Stimulated activated CD4-positive, alpha-beta T cell treated with anti-CD3 and anti-CD28 coated beads, Interleukin-12 subunit alpha, Interleukin-12 subunit beta, amount 100 ng/mL, for 48 hours (primary cell): ENCODE measurements at regions not wholly inside any gene's neighbourhood (a gene's known extent, or its start where the extent isn't known, plus 50 kb on each side); places are given as distances from the start of the nearest gene placed in this dataset.
"Not testable (repeated sequence)": the region's sequence is repeated elsewhere in the genome, so short reads cannot be mapped to it uniquely, and the experiment has no call there.

Experiments
- DNase-seq, 3 donors: peaks; one replicate each; pipeline ENCODE4 v3.0.0-alpha.2; 2020; ENCODE audit warnings: low read depth in 2 of 3, low spot score in 1 of 3

DNA sequence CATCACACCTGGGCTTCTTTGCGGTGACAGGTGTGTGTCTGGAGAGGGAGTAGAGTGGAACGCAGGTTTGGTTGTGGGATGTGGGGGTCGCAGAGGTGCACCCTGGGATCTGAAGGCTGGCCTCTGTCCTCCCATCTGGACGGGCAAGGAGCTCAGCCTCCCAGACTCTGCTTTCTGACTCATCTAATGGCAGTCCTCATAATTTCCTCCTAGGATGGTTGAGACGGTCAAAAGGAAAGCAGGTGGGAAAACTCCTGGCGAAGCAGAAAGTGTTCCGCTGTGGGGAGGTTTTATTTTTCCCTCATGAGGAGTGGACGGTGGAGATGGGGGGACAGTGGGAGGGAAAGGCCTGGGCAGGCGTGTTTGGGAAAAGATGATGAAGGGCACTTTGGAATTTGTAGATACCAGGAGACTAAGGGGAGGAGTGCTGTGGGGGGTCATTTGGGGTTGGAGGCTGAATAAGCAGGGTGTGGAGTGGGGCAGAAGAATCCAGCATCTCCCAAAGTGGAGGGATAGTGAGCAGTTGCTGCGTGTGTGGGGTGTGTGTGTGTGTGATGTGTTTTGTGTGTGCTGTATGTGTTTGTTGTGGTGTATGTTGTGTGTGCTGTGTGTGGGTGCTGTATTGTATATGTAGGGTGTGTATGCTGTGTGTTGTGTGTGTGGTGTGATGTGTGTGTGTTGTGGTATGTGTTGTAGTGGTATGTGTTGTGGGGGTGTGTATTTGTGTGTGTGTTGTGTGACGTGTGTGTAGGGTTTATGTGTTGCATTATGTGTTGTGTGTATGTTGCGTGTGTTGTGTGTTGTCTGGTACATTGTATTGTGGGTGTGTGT lies 97.2 kb upstream of the PODXL start:
- no peak for DNase-seq

DNA sequence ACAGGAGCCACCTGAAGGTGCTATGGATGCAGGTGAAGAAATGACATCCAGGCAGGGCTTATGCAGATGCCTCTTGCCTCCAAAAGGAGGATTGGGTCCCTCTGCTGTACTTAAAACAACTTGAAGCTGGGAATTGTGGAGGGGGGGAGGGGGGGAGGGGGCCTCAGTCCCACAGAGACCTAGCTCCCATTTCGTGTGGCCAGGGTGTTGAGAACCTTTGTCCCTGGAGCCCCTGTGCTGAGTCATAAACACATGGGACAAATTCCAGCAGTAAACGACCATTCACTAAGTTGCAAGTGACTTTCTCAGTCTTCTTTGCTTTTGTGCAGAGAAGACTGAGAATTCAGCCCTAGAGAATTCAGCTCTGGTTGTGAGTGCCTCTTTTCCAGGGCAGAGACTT lies 96.5 kb upstream of the PODXL start:
- DNase-seq = no peak

DNA sequence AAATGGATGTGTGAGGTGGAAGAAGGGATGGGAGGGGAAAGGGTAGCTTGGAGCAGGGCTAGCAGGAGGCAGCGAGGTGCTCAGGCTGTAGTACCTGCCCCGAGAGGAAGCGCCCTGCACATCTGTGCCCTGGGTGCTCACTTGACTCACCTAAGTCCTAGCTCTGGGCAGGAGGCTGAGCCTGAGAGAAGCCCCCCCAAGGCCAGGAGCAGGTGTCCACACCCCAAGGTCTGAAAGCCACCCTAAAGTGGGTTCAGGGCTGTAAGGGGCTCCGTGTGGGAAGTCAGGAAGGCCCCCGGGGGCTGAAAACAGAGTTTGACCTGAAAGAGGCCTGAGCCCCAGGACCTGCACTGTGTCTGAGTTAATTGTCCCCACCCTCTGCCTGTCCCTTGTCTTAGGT lies 95.8 kb upstream of the PODXL start:
- no peak for DNase-seq

DNA sequence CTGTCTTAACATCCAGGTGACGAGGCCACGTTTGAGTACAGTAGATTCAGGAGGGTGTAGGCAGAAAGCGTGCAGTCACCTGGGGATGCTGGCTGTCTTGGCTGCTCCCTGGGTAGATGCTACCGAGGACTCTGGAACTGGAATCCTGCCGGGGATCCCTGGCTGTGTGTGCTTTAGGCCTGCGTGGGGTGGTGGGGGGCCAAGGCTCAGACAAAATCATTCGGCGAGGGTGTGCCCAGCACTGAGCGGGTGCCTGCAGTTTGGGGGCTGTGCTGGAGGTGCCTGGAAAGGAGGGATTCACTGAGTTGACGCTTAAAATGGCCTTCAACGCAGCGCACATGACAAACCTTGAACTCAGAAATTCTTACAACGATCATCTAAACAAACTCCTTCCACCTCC lies 93.5 kb upstream of the PODXL start:
- DNase-seq = no peak

DNA sequence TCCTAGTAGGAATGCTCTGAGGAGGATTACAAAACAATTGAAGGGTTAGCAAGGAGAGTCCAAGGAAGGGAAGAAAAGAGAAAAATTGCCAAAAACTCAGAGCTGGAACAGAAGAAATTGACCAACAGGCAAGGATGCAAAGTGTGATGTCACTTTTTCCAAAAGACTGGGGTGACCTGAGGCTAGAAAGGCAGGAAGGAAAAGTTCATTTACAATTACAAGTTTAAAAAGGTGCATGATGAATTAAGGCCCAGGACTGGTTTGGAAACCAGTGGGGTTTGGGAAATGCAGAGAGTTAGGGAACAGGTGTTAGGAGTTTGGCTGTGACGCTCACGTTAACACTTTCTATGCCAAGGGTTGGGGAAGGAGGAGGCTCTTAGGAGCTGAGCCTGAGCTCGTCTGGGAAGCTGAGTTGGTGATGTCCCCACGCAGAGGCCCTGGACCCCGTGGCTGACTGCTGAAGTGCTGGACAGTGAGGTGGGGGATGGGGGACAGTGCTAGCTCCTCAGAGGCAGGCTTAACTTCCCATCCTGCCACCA lies 92.6 kb upstream of the PODXL start:
- no peak for DNase-seq

DNA sequence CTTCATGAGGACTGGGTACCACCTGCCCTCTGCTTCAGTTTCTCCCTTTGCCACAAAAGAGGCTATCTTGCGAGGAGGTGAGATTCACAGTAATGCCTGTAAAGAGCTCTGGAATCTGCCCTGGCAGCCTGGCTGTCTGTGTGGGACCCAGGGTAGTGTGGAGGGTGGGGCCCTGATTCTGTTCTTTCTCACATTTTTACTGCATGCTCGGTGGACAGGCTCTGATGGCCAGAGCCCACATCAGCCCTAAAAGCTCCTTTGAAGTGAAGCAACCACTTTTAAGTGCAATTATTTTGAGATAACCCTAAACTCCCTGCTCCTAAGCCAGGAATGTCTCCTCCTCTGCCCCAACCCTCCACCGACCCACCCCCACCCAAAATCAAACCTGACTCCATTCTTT lies 92.1 kb upstream of the PODXL start:
- no peak for DNase-seq

DNA sequence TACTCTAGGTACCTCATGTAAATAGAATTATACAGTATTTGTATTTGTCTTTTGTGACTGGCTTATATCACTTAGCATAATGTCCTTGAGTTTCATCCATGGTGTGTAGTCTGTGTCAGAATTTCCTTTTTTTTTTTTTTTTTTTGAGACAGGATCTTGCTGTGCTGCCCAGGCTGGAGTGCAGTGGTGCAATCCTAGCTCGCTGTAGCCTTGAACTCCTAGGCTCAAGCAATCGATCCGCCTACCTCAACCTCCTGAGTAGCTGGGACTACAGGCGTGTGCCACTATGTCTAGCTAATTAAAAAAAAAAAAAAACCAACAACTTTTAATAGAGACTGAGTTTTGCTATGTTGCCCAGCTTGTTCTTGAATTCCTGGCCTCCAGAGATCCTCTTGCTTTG lies 89.8 kb upstream of the PODXL start:
- DNase-seq = no peak

DNA sequence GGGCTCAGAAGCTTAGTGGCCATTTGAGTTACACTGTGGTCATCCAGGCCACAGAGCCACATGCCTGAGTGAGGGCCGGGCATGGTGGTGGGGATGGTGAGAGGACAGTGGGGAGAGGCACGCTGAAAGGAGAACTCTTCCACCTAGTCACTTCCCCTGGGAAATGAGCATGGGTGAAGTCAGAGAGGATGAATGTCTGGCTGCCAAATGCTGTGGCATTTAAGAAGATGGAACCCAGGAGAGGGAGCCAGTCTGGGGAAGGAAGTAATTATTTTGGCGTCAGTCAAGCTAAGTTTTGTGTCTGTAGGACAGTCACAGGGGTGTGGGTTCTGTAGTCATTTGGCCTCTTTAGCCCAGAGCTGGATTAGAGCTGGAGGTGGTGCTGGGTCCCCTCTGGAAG lies 86.0 kb upstream of the PODXL start:
- DNase-seq = no peak

DNA sequence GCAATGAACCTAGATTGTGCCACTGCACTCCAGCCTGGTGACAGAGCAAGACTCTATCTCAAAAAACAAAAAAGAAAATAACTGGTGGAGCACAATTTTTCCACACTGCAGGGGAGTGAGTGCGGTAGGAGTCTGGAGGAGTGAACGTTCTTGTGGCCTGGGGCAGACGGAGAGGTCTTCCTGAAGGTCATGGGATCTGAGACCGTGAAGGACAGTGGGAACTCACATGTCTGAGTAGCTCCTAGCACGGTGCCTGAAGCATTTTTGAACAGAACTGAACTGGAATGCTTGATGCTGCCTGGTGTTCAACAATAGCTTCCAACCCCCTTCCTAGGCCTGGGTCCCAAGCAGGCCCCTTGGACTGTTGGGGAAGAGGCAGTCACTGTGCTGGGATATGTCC lies 84.3 kb upstream of the PODXL start:
- no peak for DNase-seq

DNA sequence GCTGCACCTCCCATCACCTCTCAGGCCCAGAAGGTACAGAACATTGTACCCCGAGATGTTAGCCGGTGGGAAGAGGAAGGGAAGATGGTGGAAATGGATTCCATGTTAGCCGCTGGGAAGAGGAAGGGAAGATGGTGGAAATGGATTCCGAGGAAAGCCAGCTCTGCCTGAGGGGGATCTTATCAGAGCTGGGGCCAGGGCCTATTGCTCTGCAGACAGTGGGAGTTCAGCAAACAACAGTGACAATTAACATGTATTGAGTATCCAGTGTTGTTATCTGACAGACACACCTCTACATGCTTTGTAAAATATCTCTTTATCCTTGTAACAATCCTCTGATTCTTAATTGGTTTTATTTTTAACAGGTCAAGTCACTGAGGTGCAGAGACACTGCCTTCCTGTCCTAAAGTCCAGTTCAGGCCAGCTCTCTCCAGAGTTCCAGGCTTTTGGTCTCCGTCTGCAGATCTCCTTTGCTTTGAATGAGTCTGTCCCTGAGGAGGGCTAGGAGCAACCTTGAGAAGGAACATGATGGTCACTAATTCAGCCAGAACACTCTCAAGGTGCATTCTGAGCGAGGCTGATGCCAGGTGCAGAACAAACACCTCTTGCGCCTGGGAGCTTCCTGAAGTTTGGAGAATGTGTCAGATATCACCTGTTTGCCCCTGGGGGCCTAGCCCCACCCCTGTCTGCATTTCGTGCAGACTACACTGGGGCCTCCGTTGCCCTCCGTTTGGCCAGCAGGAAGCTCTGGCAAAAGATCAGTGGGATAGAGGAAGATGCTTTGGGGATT lies 82.4 kb upstream of the PODXL start:
- DNase-seq = no peak

DNA sequence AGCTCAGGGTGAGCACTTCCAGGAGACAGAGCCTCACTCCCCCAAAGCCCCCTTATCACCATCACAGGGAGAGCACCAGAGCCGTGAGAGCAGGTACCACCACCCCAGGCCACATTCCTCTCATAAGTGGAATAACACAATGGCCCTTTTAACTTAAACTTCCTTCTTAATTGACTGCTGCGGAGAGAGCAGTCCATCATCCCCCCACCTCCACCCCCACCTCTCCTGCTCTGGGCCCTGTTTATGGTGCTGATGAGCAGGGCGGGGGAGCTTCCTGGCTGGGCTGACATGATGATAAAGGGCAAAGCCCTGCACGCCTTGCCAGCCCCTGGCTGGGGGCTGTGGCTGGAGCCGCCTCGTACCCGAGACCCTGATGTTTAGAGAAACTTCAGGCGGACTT lies 81.4 kb upstream of the PODXL start:
- DNase-seq = no peak

DNA sequence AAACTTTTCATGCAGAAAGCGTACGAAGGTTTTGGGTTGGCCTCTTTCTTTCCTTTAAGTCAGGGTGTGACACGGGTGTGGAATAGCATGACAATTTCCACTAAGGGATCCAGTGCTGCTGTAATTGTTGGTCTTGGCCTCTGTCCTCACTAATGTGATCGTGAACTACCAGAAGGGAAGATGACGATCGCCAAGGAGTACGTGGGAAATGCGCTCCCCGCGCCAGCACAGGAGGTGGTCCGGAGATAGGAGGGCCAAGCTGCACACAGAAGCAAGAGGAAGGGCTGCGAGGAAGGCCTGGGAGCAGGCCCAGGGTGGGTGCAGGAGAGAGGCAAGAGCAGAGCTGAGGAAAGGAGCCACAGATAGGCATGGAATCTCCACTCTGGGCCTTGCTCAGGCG lies 79.7 kb upstream of the PODXL start:
- no peak for DNase-seq

DNA sequence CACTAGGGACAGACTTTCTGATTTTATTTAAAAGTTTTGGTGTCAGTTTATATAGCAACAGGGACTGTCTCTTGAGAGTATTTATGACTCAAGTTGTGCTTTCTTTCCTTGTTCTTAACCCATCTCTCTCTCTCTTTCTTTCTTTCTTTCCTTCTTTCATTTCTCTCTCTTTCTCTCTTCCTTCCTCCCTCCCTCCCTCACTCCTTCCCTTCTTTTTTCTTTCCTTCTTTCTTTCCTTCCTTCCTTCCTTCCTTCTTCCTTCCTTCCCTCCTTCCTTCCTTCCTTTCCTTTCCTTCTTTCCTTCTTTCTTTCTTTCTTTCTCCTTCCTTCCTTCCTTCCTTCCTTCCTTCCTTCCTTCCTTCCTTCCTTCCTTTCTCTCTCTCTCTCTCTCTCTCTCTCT lies 77.8 kb upstream of the PODXL start:
- not testable (repeated sequence) for DNase-seq

DNA sequence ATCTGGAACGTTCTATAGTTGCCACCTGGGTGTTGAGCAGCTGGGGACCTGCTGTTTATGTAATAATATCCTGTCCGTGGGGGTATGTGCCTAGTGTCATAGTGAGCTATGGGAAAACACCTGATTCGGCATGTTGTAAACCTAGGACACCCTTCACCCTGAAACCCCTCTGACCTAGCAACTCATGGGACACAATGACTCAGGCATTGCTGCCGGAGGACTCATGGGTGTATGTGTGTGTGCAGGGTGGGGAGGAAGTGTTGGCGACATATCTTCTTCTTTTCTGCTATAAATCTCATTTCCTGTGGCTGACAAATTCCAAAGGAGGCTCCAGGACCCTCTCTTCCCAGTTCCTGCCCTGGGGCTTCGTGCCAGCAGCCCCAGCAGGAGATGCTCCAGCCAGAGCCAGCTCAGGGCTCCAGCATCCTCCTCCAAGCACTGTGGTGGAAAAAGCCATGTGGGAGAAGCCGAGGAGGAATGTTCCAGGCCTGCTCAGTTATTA lies 77.0 kb upstream of the PODXL start:
- no peak for DNase-seq

DNA sequence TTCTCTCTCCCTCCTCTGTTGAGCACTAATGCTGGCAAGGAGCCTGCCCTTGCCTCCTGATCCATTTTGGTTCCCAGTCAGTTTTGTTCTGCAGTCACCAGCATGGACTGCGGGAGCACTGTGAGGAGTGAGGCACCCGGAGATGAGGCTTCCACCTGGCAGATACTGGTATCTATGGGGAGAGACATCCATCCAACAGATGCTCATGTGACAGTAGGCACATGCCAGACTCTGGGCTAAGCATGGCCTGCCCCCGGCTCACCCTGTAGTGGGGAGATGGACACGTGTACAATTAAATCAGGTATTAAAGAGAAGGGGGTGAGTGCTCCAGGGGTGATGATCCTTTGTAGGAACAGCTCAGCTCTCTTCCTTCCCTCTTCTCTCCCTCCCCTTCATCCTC lies 74.0 kb upstream of the PODXL start:
- no peak for DNase-seq

DNA sequence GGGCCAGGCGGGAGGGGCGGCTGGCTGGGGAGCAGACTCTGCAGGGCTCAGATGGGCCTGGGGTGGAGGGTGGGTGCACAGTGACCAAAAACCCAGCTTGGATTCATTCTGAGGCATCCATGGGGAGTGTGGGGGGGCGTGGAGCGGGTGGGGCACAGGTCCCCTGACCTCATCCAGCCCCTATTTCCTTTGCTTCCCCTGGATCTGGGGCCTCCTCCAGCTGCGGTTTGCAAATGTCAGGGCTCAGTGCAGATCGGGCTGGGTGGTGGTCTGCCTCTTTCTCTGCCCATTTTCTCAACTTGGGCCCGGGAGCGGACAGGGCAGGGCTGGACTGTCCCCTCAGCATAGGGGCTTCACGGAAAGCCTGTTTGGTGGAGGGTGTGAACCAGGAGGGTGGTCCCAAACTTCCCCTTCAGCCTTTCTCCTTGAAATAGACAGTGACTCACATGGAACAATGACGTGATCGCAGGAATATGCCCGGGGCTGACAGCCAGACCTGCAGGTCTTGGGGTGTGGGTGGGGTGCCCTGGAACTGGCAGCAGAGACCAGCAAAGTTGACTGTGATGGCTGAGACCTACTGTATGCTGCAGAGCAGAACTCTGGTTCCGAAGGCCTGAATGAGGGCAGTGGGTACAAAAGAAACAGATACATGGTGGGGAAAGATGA lies 72.9 kb upstream of the PODXL start:
- DNase-seq = no peak

DNA sequence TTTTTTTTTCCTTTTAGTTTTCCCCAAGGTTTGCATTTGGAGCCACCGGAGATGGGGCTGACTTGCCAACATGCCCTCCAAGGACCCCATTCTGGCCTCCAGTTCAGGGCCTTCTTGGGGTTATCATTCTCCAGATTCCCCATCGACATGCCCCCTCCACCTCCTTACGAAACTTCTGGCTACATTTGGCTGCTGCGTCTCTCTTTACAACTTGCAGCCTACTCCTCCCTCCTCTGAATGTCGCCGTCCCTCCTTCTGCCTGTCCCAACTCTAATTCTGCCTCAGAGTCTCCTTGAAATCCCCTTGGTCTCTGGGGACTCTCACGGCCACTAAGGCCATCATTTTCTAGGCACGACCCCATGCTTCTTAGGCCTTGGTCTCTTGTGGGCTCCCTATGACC lies 72.2 kb upstream of the PODXL start:
- DNase-seq = no peak

DNA sequence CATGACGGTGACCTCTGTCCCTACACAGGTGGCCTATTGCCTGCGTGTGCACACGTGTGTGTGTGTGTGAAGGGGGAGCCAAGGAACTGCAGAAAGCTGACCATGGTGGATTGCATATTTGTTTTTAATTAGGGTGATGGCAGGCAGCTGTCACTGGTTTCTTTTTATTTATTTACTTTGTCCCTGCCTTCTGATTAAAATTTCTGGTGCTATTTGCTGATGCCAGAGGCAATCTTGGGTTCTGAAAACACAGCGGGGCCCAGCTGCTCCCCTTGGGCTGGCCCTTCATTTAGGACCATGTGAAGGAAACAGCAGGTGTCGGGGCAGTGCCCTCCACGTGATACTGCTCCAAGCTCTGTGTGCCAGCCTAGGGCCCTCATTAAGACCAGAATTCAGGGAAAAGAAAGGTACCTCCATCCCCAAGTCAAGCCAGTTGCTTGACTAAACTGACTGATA lies 71.3 kb upstream of the PODXL start:
- no peak for DNase-seq

DNA sequence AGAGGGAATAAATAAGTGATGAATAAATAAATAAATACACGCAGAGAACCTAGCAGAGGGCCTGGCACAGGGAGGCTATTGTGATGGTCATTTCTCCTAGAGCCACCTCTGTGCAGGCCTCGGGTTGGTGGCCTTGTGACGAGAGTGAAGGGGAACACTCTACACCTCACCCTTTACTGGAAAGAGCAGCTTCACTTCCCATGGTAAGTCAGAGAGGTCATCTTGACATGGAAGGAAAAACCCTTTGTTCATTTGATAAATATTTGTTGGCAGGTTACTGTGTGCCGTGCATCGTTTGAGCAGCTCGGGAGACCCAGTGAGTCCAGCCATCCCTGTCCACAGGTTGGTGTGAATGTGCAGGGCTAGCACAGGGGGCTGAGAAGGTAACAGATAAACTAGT lies 70.2 kb upstream of the PODXL start:
- no peak for DNase-seq

DNA sequence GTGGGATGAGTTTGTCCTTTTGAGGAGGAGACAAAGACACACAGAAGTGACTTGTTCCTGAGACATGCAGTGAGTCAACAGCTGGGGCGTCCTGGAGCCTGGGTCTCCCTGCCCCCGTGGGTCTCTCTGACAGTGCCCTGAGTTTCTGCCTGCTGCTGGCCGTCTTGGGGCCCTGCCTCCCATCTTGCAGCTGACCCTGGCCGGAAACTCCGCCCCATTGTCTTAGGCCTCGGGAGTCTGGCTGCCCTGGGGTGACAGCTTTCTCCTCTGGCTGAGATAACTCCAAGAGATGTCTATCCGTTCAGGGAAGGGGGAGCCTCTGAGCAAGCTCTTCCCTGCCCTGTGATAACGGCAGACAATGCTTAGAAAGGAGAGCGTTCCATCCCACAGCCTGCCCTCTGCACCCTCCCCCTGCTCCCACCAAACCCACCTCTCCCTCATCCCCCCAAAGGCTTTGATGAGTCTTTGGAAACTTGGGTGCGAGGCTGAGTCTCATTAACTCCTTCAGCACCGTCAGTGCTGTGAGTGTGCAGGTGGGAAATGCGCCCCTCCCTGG lies 69.5 kb upstream of the PODXL start:
- no peak for DNase-seq

DNA sequence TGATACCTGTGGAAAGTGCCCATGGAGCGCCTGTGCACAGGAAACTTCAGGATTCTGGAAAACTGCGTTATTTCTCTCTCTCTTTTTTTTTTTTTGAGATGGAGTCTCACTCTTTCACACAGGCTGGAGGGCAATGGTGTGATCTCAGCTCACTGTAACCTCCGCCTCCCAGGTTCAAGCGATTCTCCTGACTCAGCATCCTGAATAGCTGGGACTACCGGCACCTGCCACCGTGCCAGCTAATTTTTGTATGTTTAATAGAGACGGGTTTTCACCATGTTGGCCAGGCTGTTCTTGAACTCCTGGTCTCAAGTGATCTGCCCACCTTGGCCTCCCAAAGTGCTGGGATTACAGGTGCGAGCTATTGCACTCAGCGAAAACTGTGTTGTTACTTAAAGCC lies 68.9 kb upstream of the PODXL start:
- not testable (repeated sequence) for DNase-seq
